Osteocyte (in vitro differentiated cells): ENCODE measurements at regions not wholly inside any gene's neighbourhood (a gene's known extent, or its start where the extent isn't known, plus 50 kb on each side); places are given as distances from the start of the nearest gene placed in this dataset.

Experiments used
- DNase-seq: peaks from one replicate; pipeline ENCODE4 v3.0.0; 2021; ENCODE audit warnings: mixed read lengths; ENCODE audit not compliant: unreplicated experiment; ENCODE audit errors: extremely low spot score
- H3K27ac Mint-ChIP-seq: one replicate; pipeline ENCODE4 v1.8.0; 2021; ENCODE audit warnings: mild to moderate bottlenecking, mixed read lengths; ENCODE audit not compliant: unreplicated experiment
- H3K27me3 Mint-ChIP-seq: one replicate; pipeline ENCODE4 v1.8.0; 2021; ENCODE audit warnings: mixed read lengths; ENCODE audit not compliant: unreplicated experiment
- H3K36me3 Mint-ChIP-seq: one replicate; pipeline ENCODE4 v1.8.0; 2021; ENCODE audit warnings: mixed read lengths; ENCODE audit not compliant: unreplicated experiment
- H3K4me1 Mint-ChIP-seq: one replicate; pipeline ENCODE4 v1.8.0; 2021; ENCODE audit warnings: mixed read lengths; ENCODE audit not compliant: unreplicated experiment
- H3K4me3 Mint-ChIP-seq: one replicate; pipeline ENCODE4 v1.8.0; 2021; ENCODE audit warnings: mild to moderate bottlenecking, moderate library complexity, mixed read lengths; ENCODE audit not compliant: unreplicated experiment
- H3K9me3 Mint-ChIP-seq: one replicate; pipeline ENCODE4 v1.8.0; 2021; ENCODE audit warnings: mixed read lengths; ENCODE audit not compliant: unreplicated experiment
- CTCF ChIP-seq: fragments of 200-600 bp; sonication (generic); IDR thresholded peaks from 2 replicates; pipeline ENCODE4 v1.5.0; 2021; ENCODE audit warnings: antibody characterized with exemption, mild to moderate bottlenecking, moderate library complexity

GRCh38 chr14:55749946-55750345, 169.9 kb downstream of the KTN1 start:
- no peak for TF ChIP-seq CTCF
- Mint-ChIP-seq H3K9me3 (no peaks in the 10 kb centered on the region), H3K4me1 (peaks cover 15% of the 10 kb centered on the region), H3K27ac (no peak overlapping the region), H3K4me3 (no peak overlapping the region), H3K27me3 (no peaks in the 10 kb centered on the region), H3K36me3 (no peaks in the 10 kb centered on the region)
- DNase-seq, result no peak

- no peak for TF ChIP-seq CTCF
- peaks cover 3% of the 10 kb centered on the region for H3K27me3 Mint-ChIP-seq
- no peaks in the 10 kb centered on the region for H3K36me3 Mint-ChIP-seq
- no peak overlapping the region for H3K27ac Mint-ChIP-seq
- H3K4me1 Mint-ChIP-seq, result peaks cover 14% of the 10 kb centered on the region
- no peak overlapping the region for H3K4me3 Mint-ChIP-seq
- H3K9me3 Mint-ChIP-seq, result no peaks in the 10 kb centered on the region
- no peak for DNase-seq
Observed at GRCh38 chr14:55752580-55753390, 172.8 kb downstream of the KTN1 start.

DNA sequence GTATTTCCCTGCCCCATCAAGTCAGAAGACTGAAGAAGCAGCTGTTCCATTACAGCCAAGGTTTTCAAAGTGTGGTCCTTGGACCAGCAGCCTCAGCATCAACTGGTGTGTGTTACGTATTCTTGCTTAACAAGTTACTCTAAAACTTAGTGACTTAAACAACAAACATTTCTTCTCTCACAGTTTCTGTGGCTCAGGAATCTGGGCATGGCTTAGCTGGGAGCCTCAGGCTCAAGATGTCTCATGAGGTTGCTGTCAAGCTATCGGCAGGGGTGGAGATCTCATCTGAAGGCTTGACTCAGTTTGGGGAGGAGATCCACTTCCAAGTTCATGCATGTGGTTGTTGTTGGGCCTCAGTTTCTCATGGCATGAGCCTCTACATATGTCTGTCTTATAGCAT, 174.5 kb downstream of the KTN1 start:
- no peak for TF ChIP-seq CTCF
- Mint-ChIP-seq H3K4me3 (no peak overlapping the region), H3K27ac (no peak overlapping the region), H3K9me3 (no peaks in the 10 kb centered on the region), H3K36me3 (no peaks in the 10 kb centered on the region), H3K27me3 (peaks cover 5% of the 10 kb centered on the region), H3K4me1 (peaks cover 19% of the 10 kb centered on the region)
- DNase-seq, result no peak

DNA sequence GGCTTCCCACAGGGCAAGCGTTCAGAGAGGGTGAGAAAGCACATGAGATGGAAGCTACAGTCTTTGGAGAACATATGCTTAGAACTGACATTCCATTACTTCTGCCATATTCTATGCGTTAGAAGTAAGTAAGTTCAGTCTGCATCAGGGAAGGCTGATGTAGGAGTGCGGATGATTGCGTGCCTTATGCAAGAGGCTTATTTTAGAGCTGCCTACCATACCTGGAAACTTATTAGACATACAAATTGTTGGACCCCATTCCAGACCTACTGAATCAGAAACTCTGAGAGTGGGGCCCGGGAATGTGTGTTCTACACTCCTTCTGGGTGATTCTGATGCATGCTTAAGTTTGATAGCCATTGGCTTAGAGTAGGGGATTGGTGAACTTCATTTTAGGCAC, 174.9 kb downstream of the KTN1 start:
- peaks cover 5% of the 10 kb centered on the region for H3K27me3 Mint-ChIP-seq
- DNase-seq, result no peak
- TF ChIP-seq CTCF, result no peak
- no peak overlapping the region for H3K27ac Mint-ChIP-seq
- no peaks in the 10 kb centered on the region for H3K36me3 Mint-ChIP-seq
- H3K9me3 Mint-ChIP-seq, result no peaks in the 10 kb centered on the region
- peaks cover 20% of the 10 kb centered on the region for H3K4me1 Mint-ChIP-seq
- H3K4me3 Mint-ChIP-seq, result no peak overlapping the region

- H3K9me3 Mint-ChIP-seq, result no peaks in the 10 kb centered on the region
- DNase-seq, result no peak
- no peak for TF ChIP-seq CTCF
- no peak overlapping the region for H3K27ac Mint-ChIP-seq
- no peak overlapping the region for H3K4me3 Mint-ChIP-seq
- H3K27me3 Mint-ChIP-seq, result peaks cover 5% of the 10 kb centered on the region
- H3K36me3 Mint-ChIP-seq, result no peaks in the 10 kb centered on the region
- H3K4me1 Mint-ChIP-seq, result peaks cover 20% of the 10 kb centered on the region
Observed at GRCh38 chr14:55756078-55756477, 176.1 kb downstream of the KTN1 start.
